HCEC 1CT (cell line): ENCODE measurements at regions not wholly inside any gene's neighbourhood (a gene's known extent, or its start where the extent isn't known, plus 50 kb on each side); places are given as distances from the start of the nearest gene placed in this dataset.

ENCODE experiments used
- DNase-seq: peaks from one replicate; pipeline ENCODE4 v3.0.0-alpha.2; 2017

- no peak for DNase-seq
Measured at GRCh38 chr7:116425647-116426209, 73.8 kb upstream of the CAV2 start.

GRCh38 chr7:116426428-116427156 is 72.9 kb upstream of the CAV2 start:
- DNase-seq: peak; percentile 83

- no peak for DNase-seq
Measured at GRCh38 chr7:116429986-116430619, 69.4 kb upstream of the CAV2 start.

- peak; percentile 78 for DNase-seq
Measured at GRCh38 chr7:116431787-116432526, 67.6 kb upstream of the CAV2 start.

GRCh38 chr7:116432527-116432916 is 67.0 kb upstream of the CAV2 start:
- DNase-seq: no peak

GRCh38 chr7:116433246-116433645 is 66.3 kb upstream of the CAV2 start:
- DNase-seq: peak; percentile 24

GRCh38 chr7:116434820-116435341 is 64.7 kb upstream of the CAV2 start:
- DNase-seq: peak; percentile 97

- DNase-seq: no peak
Measured at GRCh38 chr7:116436305-116436826, 63.2 kb upstream of the CAV2 start.

- DNase-seq: peak; percentile 64
Measured at GRCh38 chr7:116438267-116438666, 61.3 kb upstream of the CAV2 start.

- no peak for DNase-seq
Measured at GRCh38 chr7:116439005-116439404, 60.5 kb upstream of the CAV2 start.

GRCh38 chr7:116439841-116440549 is 59.5 kb upstream of the CAV2 start:
- DNase-seq: no peak

- peak; percentile 45 for DNase-seq
Measured at GRCh38 chr7:116441534-116441933, 58.0 kb upstream of the CAV2 start.

- peak; percentile 98 for DNase-seq
Measured at GRCh38 chr7:116443101-116443523, 56.4 kb upstream of the CAV2 start.

- no peak for DNase-seq
Measured at GRCh38 chr7:116443646-116444045, 55.9 kb upstream of the CAV2 start.

- DNase-seq: no peak
Measured at GRCh38 chr7:116445447-116446211, 53.9 kb upstream of the CAV2 start.

GRCh38 chr7:116446212-116446855 is 53.2 kb upstream of the CAV2 start:
- peak; percentile 57 for DNase-seq

- DNase-seq: no peak
Measured at GRCh38 chr7:116447436-116447835, 52.1 kb upstream of the CAV2 start.

- DNase-seq: peak; percentile 39
Measured at GRCh38 chr7:116447966-116448839, 51.3 kb upstream of the CAV2 start.

GRCh38 chr7:116449441-116449840 is 50.1 kb upstream of the CAV2 start:
- DNase-seq: no peak
